Heart left ventricle (tissue), 16 donors: ENCODE measurements at regions not wholly inside any gene's neighbourhood (a gene's known extent, or its start where the extent isn't known, plus 50 kb on each side); places are given as distances from the start of the nearest gene placed in this dataset.

ENCODE experiments used
- ATAC-seq, 4 donors: fragments of 200-7000 bp; cut with Tn5 transposase; one replicate each; pipeline ENCODE4 v1.9.1; 2020 to 2022; ENCODE audit warnings: moderate library complexity in 4 of 4, mild to moderate bottlenecking in 3 of 4, moderate number of reproducible peaks in 1 of 4
- DNase-seq, 5 donors: peaks; one replicate each; pipeline ENCODE4 v3.0.0-alpha.2; 2020
- H3K27ac ChIP-seq, 12 donors: fragments of 200-600 bp; sonication (generic) in 4 of 12; one replicate each; pipeline versions ENCODE4 v1.5.0 to v1.8.0; 2016 to 2022; ENCODE audit warnings: mild to moderate bottlenecking in 2 of 12
- H3K27me3 ChIP-seq, 9 donors: fragments of 200-600 bp; sonication (generic) in 2 of 9; one replicate each; pipeline versions ENCODE4 v1.5.1 to v1.8.0; 2016 to 2022; ENCODE audit warnings: mild to moderate bottlenecking in 3 of 9
- H3K36me3 ChIP-seq, 9 donors: fragments of 200-600 bp; sonication (generic) in 2 of 9; one replicate each; pipeline versions ENCODE4 v1.5.0 to v1.8.0; 2018 to 2022; ENCODE audit warnings: mild to moderate bottlenecking in 2 of 9
- H3K4me1 ChIP-seq, 12 donors: fragments of 200-600 bp; sonication (generic) in 4 of 12; one replicate each; pipeline versions ENCODE4 v1.5.0 to v1.8.0; 2016 to 2022; ENCODE audit warnings: mild to moderate bottlenecking in 3 of 12
- H3K4me3 ChIP-seq, 12 donors: fragments of 200-600 bp; sonication (generic) in 4 of 12; one replicate each; pipeline versions ENCODE4 v1.5.0 to v1.8.0; 2017 to 2022; ENCODE audit warnings: mild to moderate bottlenecking in 9 of 12, moderate library complexity in 4 of 12
- H3K9me3 ChIP-seq, 12 donors: fragments of 200-600 bp; sonication (generic) in 4 of 12; one replicate each; pipeline versions ENCODE4 v1.5.0 to v1.8.0; 2016 to 2022; ENCODE audit warnings: mild to moderate bottlenecking in 1 of 12
- POLR2A ChIP-seq, 2 donors: fragments of 450-650 bp; IDR thresholded peaks; one replicate each; pipeline ENCODE4 v1.6.1; 2017; ENCODE audit warnings: antibody characterized with exemption in 2 of 2, mild to moderate bottlenecking in 2 of 2, moderate library complexity in 2 of 2
- WGBS, 4 donors: extraction: QIAGEN DNeasy Blood & Tissue Kit in 2 of 4; methylation state at CpG; one replicate each; pipeline versions ENCODE4 v1.1.5 to v1.1.7; 2013 to 2018; 5-methylcytosine and 5-hydroxymethylcytosine counted together
- intact Hi-C, 10 donors: fragments of 100-400 bp; cut with DNase I; formaldehyde crosslinking; loops; one replicate each; pipeline versions ENCODE4 v1.11.1 to v1.14.2; 2022
- TF ChIP-seq, protein P1 (sequence below), 12 donors: fragments of 200-600 bp; sonication (generic) in 4 of 12; IDR thresholded peaks; one replicate each; pipeline versions ENCODE4 v1.5.0 to v1.8.0; 2018 to 2022; ENCODE audit warnings: antibody characterized with exemption in 12 of 12, mild to moderate bottlenecking in 5 of 12
- donor health status: ischemic (EF 13 %, LVEDD 7.1; RV severe dilation, severe dysfunction).
- donor health status: healthy with polysubstance abuse.
- donor health status: DM: no; HTN: yes; CAD: no.
- donor health status: DM: no; HTN: no; CAD: no.
- donor health status: ischemic (EF 25% LVEDD 6.9; RV normal size, moderate dysfunction).
- donor health status: ischemic (EF 25% LVEDD 5.7; RV mildly dilated, moderate dysfunction).
- donor health status: healthy.
- donor health status: DM: yes; HTN: yes; CAD: no.
- donor health status: ischemic (EF 35%, LVEDD 5.7; RV mildly dilated, moderate dysfunction).
- donor health status: nonischemic (EF 11% LVEDD 7.7; RV severe dilation, severe dysfunction).
- donor health status: DM: yes; HTN: yes; CAD: no.
- donor health status: PGD.
- donor health status: ischemic (EF 29% LVEDD 5.4; RV normal size, mild dysfunction).
- donor health status: nonischemic (EF 23%, LVEDD 6.1; RV moderate dilation, normal function).

- WGBS, 4 donors = 38 to 57% (median 46%) methylated on average over 3 of the region's 3 CpGs
- intact Hi-C loops = no loop called here
- H3K27me3 ChIP-seq = peaks cover 0 to 1% (median 0%) of the 10 kb centered on the region in 9 donors
Measured at GRCh38 chr2:2992634-2993033, 385.0 kb downstream of the EIPR1 start.

GRCh38 chr2:2985020-2985419 lies 392.6 kb downstream of the EIPR1 start:
- intact Hi-C loops = no loop called here
- Histone ChIP-seq H3K27me3 (no peaks in the 10 kb centered on the region), H3K4me1 (no peaks in the 10 kb centered on the region), H3K27ac (no peak overlapping the region), H3K36me3 (no peaks in the 10 kb centered on the region), H3K4me3 (no peak overlapping the region), H3K9me3 (peaks cover 0 to 33% (median 1%) of the 10 kb centered on the region in 12 donors)
- TF ChIP-seq POLR2A (IDR thresholded peaks at IDR 0.05) = no peak
- ATAC-seq (no peak), DNase-seq (no peak)
- WGBS, 4 donors = 78 to 80% (median 79%) methylated on average over 2 of the region's 2 CpGs

More at GRCh38 chr2:2992634-2993033, 385.0 kb downstream of the EIPR1 start:
- Histone ChIP-seq H3K27ac (no peak overlapping the region), H3K36me3 (no peaks in the 10 kb centered on the region), H3K4me1 (no peaks in the 10 kb centered on the region), H3K9me3 (peaks cover 0 to 18% (median 0%) of the 10 kb centered on the region in 12 donors), H3K4me3 (no peak overlapping the region)
- no peak for ATAC-seq
- no peak for DNase-seq
- TF ChIP-seq, protein P1, sequence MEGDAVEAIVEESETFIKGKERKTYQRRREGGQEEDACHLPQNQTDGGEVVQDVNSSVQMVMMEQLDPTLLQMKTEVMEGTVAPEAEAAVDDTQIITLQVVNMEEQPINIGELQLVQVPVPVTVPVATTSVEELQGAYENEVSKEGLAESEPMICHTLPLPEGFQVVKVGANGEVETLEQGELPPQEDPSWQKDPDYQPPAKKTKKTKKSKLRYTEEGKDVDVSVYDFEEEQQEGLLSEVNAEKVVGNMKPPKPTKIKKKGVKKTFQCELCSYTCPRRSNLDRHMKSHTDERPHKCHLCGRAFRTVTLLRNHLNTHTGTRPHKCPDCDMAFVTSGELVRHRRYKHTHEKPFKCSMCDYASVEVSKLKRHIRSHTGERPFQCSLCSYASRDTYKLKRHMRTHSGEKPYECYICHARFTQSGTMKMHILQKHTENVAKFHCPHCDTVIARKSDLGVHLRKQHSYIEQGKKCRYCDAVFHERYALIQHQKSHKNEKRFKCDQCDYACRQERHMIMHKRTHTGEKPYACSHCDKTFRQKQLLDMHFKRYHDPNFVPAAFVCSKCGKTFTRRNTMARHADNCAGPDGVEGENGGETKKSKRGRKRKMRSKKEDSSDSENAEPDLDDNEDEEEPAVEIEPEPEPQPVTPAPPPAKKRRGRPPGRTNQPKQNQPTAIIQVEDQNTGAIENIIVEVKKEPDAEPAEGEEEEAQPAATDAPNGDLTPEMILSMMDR (IDR thresholded peaks at IDR 0.05) = no peak
- TF ChIP-seq POLR2A (IDR thresholded peaks at IDR 0.05) = no peak

DNA sequence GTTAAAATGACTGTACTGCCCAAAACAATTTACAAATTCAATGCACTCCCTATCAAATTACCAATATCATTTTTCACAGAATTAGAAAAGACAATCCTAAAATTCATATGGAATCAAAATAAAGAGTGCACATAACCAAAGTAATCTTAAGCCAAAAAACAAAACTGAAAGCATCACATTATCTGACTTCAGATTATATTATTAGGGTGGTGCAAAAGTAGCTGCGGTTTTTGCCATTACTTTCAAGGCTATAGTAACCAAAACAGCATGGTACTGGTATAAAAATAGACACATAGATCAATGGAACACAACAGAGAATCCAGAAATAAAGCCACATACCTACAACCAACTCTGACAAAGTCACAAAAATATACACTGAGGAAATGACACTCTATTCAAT lies 396.6 kb downstream of the EIPR1 start:
- intact Hi-C loops = no loop called here
- Histone ChIP-seq H3K9me3 (peaks cover 0 to 22% (median 2%) of the 10 kb centered on the region in 12 donors), H3K27me3 (no peaks in the 10 kb centered on the region), H3K4me3 (no peak overlapping the region), H3K4me1 (no peaks in the 10 kb centered on the region), H3K27ac (no peak overlapping the region), H3K36me3 (no peaks in the 10 kb centered on the region)
- ATAC-seq (no peak), DNase-seq (no peak)
- WGBS, 4 donors = 71 to 90% (median 79%) methylated on average over 1 of the region's 1 CpG
- no peak for TF ChIP-seq POLR2A (IDR thresholded peaks at IDR 0.05)
- TF ChIP-seq, protein P1 (IDR thresholded peaks at IDR 0.05) = no peak

- Histone ChIP-seq H3K9me3 (peaks cover 0 to 19% (median 2%) of the 10 kb centered on the region in 12 donors), H3K4me1 (no peaks in the 10 kb centered on the region), H3K27ac (no peak overlapping the region), H3K36me3 (no peaks in the 10 kb centered on the region), H3K4me3 (no peak overlapping the region), H3K27me3 (peaks cover 0 to 3% (median 0%) of the 10 kb centered on the region in 9 donors)
- WGBS, 4 donors = 29 to 60% (median 52%) methylated on average over 2 of the region's 2 CpGs
- intact Hi-C loops = no loop called here
- DNase-seq = no peak
- TF ChIP-seq POLR2A (IDR thresholded peaks at IDR 0.05) = no peak
- TF ChIP-seq, protein P1 (IDR thresholded peaks at IDR 0.05) = no peak
- ATAC-seq = no peak
Measured at GRCh38 chr2:2974982-2975381, 402.6 kb downstream of the EIPR1 start.
